WTC11 (cell line): ENCODE measurements at regions not wholly inside any gene's neighbourhood (a gene's known extent, or its start where the extent isn't known, plus 50 kb on each side); places are given as distances from the start of the nearest gene placed in this dataset.

Source experiments
- ATAC-seq: fragments of 200-7000 bp; cut with Tn5 transposase; 2 replicates; pipeline ENCODE4 v1.10.0; 2021; ENCODE audit warnings: mild to moderate bottlenecking, moderate library complexity
- CTCF ChIA-PET: fragments of 300-600 bp; sonication (Branson Sonifier 250); formaldehyde crosslinking; loops from one replicate; lab custom pipeline; 2021; ENCODE audit warnings: antibody characterized with exemption; lab: Charles Lee
- POLR2A ChIA-PET: fragments of 350-600 bp; sonication (Branson Sonifier 250); formaldehyde crosslinking; loops from one replicate; lab custom pipeline; 2021; ENCODE audit warnings: antibody characterized with exemption; lab: Charles Lee
- DNase-seq: peaks from one replicate; pipeline ENCODE4 v3.0.0; 2021; ENCODE audit warnings: low spot score
- H3K27ac Mint-ChIP-seq: 2 replicates; pipeline ENCODE4 v1.8.0; 2021; ENCODE audit warnings: mixed read lengths
- H3K27me3 Mint-ChIP-seq: 2 replicates; pipeline ENCODE4 v1.8.0; 2021; ENCODE audit warnings: low read depth, mild to moderate bottlenecking, moderate library complexity, mixed read lengths
- H3K36me3 Mint-ChIP-seq: 2 replicates; pipeline ENCODE4 v1.8.0; 2021; ENCODE audit warnings: mixed read lengths
- H3K4me1 Mint-ChIP-seq: 2 replicates; pipeline ENCODE4 v1.8.0; 2022; ENCODE audit warnings: mixed read lengths
- H3K4me3 Mint-ChIP-seq: 2 replicates; pipeline ENCODE4 v1.8.0; 2021; ENCODE audit warnings: mild to moderate bottlenecking, moderate library complexity, mixed read lengths
- H3K9me3 Mint-ChIP-seq: 2 replicates; pipeline ENCODE4 v1.8.0; 2021; ENCODE audit warnings: mixed read lengths
- ETV6 ChIP-seq: sonication (generic); formaldehyde crosslinking; IDR thresholded peaks from 2 replicates; pipeline ENCODE4 v1.8.1; 2022; ENCODE audit warnings: mild to moderate bottlenecking, missing genetic modification reagents
- HMGA2 ChIP-seq: fragments of 250-450 bp; sonication (Bioruptor Pico); IDR thresholded peaks from 2 replicates; pipeline ENCODE4 v1.4.0; 2021; ENCODE audit warnings: mild to moderate bottlenecking, moderate library complexity
- JUN ChIP-seq: sonication (generic); formaldehyde crosslinking; IDR thresholded peaks from 2 replicates; pipeline ENCODE4 v1.8.0; 2023; ENCODE audit warnings: mild to moderate bottlenecking, missing genetic modification reagents
- MYBL2 ChIP-seq: sonication (generic); formaldehyde crosslinking; IDR thresholded peaks from 2 replicates; pipeline ENCODE4 v1.8.1; 2023; ENCODE audit warnings: mild to moderate bottlenecking, moderate library complexity, missing genetic modification reagents
- NR2C2 ChIP-seq: sonication (generic); formaldehyde crosslinking; IDR thresholded peaks from 2 replicates; pipeline ENCODE4 v1.8.0; 2022; ENCODE audit warnings: mild to moderate bottlenecking, missing genetic modification reagents
- SMAD3 ChIP-seq: sonication (generic); formaldehyde crosslinking; IDR thresholded peaks from 2 replicates; pipeline ENCODE4 v1.8.0; 2022; ENCODE audit warnings: missing genetic modification reagents, mild to moderate bottlenecking, borderline replicate concordance
- SP1 ChIP-seq: sonication (generic); formaldehyde crosslinking; conservative IDR thresholded peaks from 2 replicates; pipeline ENCODE4 v1.8.1; 2022; ENCODE audit warnings: missing genetic modification reagents
- TEAD1 ChIP-seq: sonication (generic); formaldehyde crosslinking; IDR thresholded peaks from 2 replicates; pipeline ENCODE4 v1.8.0; 2022; ENCODE audit warnings: mild to moderate bottlenecking, missing genetic modification reagents
- ZNF138 ChIP-seq: sonication (generic); formaldehyde crosslinking; conservative IDR thresholded peaks from 2 replicates; pipeline ENCODE4 v1.8.1; 2022; ENCODE audit warnings: mild to moderate bottlenecking, moderate library complexity, missing genetic modification reagents
- ZNF232 ChIP-seq: sonication (generic); formaldehyde crosslinking; IDR thresholded peaks from 2 replicates; pipeline ENCODE4 v1.8.0; 2022; ENCODE audit warnings: mild to moderate bottlenecking, missing genetic modification reagents
- ZNF263 ChIP-seq: sonication (generic); formaldehyde crosslinking; IDR thresholded peaks from 2 replicates; pipeline ENCODE4 v1.8.1; 2022; ENCODE audit warnings: low read depth, mild to moderate bottlenecking, moderate library complexity, missing genetic modification reagents
- ZNF396 ChIP-seq: fragments of 250-450 bp; sonication (Bioruptor Pico); IDR thresholded peaks from 2 replicates; pipeline ENCODE4 v1.8.0; 2021; ENCODE audit warnings: mild to moderate bottlenecking, moderate library complexity, borderline replicate concordance
- TF ChIP-seq, protein P1 (sequence below): sonication (generic); formaldehyde crosslinking; IDR thresholded peaks from 2 replicates; pipeline ENCODE4 v1.8.0; 2023; ENCODE audit warnings: missing genetic modification reagents, mild to moderate bottlenecking, borderline replicate concordance

GRCh38 chr14:45308745-45309397 lies 55.9 kb upstream of the MIS18BP1 start:
- no peaks in the 10 kb centered on the region for H3K4me1 Mint-ChIP-seq
- CTCF ChIA-PET = no interaction called here
- H3K27me3 Mint-ChIP-seq = peaks cover 60% of the 10 kb centered on the region

More at GRCh38 chr14:45308745-45309397, 55.9 kb upstream of the MIS18BP1 start:
- Mint-ChIP-seq H3K27ac (no peak overlapping the region), H3K4me3 (no peak overlapping the region), H3K9me3 (no peaks in the 10 kb centered on the region), H3K36me3 (no peaks in the 10 kb centered on the region)
- DNase-seq (no peak), ATAC-seq (no peak)
- TF ChIP-seq TEAD1 (no peak), SMAD3 (CRISPR knock-in tag) (no peak), MYBL2 (CRISPR knock-in tag) (no peak), NR2C2 (CRISPR knock-in tag) (no peak), ZNF396 (no peak), ZNF138 (CRISPR knock-in tag) (no peak), HMGA2 (CRISPR knock-in tag) (no peak), ETV6 (no peak), SP1 (CRISPR knock-in tag) (no peak), ZNF232 (CRISPR knock-in tag) (no peak), JUN (CRISPR knock-in tag) (no peak), ZNF263 (CRISPR knock-in tag) (no peak)
- TF ChIP-seq, protein P1, sequence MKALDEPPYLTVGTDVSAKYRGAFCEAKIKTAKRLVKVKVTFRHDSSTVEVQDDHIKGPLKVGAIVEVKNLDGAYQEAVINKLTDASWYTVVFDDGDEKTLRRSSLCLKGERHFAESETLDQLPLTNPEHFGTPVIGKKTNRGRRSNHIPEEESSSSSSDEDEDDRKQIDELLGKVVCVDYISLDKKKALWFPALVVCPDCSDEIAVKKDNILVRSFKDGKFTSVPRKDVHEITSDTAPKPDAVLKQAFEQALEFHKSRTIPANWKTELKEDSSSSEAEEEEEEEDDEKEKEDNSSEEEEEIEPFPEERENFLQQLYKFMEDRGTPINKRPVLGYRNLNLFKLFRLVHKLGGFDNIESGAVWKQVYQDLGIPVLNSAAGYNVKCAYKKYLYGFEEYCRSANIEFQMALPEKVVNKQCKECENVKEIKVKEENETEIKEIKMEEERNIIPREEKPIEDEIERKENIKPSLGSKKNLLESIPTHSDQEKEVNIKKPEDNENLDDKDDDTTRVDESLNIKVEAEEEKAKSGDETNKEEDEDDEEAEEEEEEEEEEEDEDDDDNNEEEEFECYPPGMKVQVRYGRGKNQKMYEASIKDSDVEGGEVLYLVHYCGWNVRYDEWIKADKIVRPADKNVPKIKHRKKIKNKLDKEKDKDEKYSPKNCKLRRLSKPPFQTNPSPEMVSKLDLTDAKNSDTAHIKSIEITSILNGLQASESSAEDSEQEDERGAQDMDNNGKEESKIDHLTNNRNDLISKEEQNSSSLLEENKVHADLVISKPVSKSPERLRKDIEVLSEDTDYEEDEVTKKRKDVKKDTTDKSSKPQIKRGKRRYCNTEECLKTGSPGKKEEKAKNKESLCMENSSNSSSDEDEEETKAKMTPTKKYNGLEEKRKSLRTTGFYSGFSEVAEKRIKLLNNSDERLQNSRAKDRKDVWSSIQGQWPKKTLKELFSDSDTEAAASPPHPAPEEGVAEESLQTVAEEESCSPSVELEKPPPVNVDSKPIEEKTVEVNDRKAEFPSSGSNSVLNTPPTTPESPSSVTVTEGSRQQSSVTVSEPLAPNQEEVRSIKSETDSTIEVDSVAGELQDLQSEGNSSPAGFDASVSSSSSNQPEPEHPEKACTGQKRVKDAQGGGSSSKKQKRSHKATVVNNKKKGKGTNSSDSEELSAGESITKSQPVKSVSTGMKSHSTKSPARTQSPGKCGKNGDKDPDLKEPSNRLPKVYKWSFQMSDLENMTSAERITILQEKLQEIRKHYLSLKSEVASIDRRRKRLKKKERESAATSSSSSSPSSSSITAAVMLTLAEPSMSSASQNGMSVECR = no peak
- POLR2A ChIA-PET = no interaction called here
